ENCODE measurements at regions not wholly inside any gene's neighbourhood (a gene's known extent, or its start where the extent isn't known, plus 50 kb on each side); places are given as distances from the start of the nearest gene placed in this dataset.
"Not testable (repeated sequence)": the region's sequence is repeated elsewhere in the genome, so short reads cannot be mapped to it uniquely, and the experiment has no call there.

DNA sequence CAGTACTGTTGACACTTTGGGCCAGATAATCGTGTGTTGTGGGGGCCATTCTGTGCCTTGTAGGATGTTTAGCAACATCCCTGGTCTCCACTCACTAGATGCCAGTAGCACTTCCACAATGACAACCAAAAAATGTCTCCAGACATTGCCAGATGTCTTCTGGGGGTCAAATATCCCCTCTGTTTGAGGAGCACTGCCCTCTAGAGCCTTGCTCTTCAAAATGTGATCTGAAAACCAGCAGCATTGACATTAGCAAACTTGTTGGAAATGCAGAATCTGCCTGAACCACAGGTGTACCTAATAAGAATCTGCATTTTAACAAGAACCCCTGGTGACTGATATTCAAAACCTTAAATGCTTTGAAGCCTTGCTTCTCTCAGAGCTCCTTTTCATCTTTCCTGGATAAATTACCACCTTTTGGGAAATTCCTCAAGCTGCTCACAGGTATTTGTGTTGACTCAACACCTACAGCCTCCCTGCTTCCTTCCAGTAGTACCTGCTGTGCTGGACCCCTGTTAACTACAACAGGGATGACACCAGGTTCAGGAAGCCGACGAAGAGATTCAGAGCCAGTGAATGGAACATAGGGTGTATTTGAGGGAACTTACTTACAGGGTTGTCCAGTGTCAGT lies 459.0 kb upstream of the NR3C2 start:
- FAIRE-seq (no peak), DNase-seq (ENCODE audit: low read depth, low spot score) (no peak)
- Histone ChIP-seq H3K27ac (ENCODE audit: control insufficient read depth, insufficient read depth, low read length) (no peak overlapping the region), H4K20me1 (ENCODE audit: control insufficient read depth, extremely low read depth, insufficient read depth, low read length) (no peaks in the 10 kb centered on the region), H3K9me3 (ENCODE audit: control insufficient read depth, low read depth, low read length) (peaks cover 3% of the 10 kb centered on the region), H3K4me1 (ENCODE audit: control insufficient read depth, extremely low read depth, insufficient read depth, low read length) (no peaks in the 10 kb centered on the region), H3K9me1 (ENCODE audit: control insufficient read depth, extremely low read depth, insufficient read depth, low read length) (no peaks in the 10 kb centered on the region), H3K36me3 (ENCODE audit: control insufficient read depth in 2 of 2, extremely low read depth in 1 of 2, insufficient read depth in 2 of 2, low read length in 2 of 2) (no peaks in the 10 kb centered on the region), H3K9ac (ENCODE audit: control insufficient read depth, extremely low read depth, insufficient read depth, low read length) (no peak overlapping the region), H2AFZ (ENCODE audit: control insufficient read depth, low read length) (no peak overlapping the region), H3K4me3 (ENCODE audit: control insufficient read depth in 2 of 3, extremely low read depth in 1 of 3, insufficient read depth in 2 of 3, low read depth in 1 of 3, low read length in 3 of 3) (no peak overlapping the region), H3K4me2 (ENCODE audit: control insufficient read depth, extremely low read depth, insufficient read depth, low read depth, low read length) (no peak overlapping the region), H3K27me3 (ENCODE audit: control insufficient read depth, extremely low read depth, insufficient read depth, low read length) (no peaks in the 10 kb centered on the region), H3K79me2 (ENCODE audit: control insufficient read depth, insufficient read depth, low read length) (no peaks in the 10 kb centered on the region)
- no peak for TF ChIP-seq EZH2 (IDR thresholded peaks at IDR 0.05; ENCODE audit: low read length)
- TF ChIP-seq, protein P1, sequence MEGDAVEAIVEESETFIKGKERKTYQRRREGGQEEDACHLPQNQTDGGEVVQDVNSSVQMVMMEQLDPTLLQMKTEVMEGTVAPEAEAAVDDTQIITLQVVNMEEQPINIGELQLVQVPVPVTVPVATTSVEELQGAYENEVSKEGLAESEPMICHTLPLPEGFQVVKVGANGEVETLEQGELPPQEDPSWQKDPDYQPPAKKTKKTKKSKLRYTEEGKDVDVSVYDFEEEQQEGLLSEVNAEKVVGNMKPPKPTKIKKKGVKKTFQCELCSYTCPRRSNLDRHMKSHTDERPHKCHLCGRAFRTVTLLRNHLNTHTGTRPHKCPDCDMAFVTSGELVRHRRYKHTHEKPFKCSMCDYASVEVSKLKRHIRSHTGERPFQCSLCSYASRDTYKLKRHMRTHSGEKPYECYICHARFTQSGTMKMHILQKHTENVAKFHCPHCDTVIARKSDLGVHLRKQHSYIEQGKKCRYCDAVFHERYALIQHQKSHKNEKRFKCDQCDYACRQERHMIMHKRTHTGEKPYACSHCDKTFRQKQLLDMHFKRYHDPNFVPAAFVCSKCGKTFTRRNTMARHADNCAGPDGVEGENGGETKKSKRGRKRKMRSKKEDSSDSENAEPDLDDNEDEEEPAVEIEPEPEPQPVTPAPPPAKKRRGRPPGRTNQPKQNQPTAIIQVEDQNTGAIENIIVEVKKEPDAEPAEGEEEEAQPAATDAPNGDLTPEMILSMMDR (optimal IDR thresholded peaks at IDR 0.05 in 1 of 3, IDR thresholded peaks at IDR 0.05 in 1 of 3, conservative IDR thresholded peaks at IDR 0.05 in 1 of 3; ENCODE audit: extremely low read depth in 1 of 3, insufficient read depth in 2 of 3, low read length in 3 of 3): no peak
- dilution Hi-C loops (cut with MboI; ENCODE audit: extremely low pct_ligation_motif_present, low sequenced_read_pairs): no loop called here

DNA sequence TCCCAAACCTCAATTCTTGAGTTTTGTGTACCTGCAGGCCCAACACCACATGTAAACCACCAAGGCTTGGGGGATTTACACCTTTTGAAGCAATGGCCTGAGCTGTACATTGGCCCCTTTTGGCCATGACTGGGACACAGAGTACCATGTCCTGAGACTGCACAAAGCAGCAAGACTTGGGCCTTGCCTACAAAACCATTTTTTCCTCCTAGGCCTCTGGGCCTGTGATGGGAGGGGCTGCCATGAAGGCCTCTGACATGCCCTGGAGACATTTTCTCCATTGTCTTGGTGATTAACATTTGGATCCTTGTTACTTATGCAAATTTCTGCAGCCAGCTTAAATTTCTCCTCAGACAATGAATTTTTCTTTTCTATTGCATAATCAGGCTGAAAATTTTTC lies 455.9 kb upstream of the NR3C2 start:
- not testable (repeated sequence) for H3K9me3 ChIP-seq (ENCODE audit: control insufficient read depth, low read depth, low read length); DNase-seq (ENCODE audit: low read depth, low spot score)

DNA sequence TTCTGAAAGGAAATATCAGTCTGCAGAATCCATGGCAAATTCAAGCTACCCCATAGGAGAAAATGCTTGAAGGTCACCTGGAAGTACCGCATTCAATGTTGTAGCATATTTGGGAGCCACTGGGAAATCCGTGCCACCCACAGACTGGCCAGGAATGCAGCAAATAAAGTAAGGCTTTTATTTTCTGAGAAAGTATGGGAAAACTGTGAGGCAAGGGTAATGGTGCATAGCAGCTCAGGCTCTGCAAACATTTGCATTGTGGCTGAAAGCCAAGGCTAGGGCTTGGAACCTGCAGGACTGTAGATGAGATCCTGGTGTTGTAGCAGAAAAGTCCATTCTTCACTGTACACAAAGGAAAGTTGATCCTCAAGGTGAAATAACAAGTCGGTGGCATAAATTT lies 450.9 kb upstream of the NR3C2 start:
- no peaks in the 10 kb centered on the region for H3K36me3 ChIP-seq (ENCODE audit: control insufficient read depth in 2 of 2, extremely low read depth in 1 of 2, insufficient read depth in 2 of 2, low read length in 2 of 2)
- H3K4me2 ChIP-seq (ENCODE audit: control insufficient read depth, extremely low read depth, insufficient read depth, low read depth, low read length): no peak overlapping the region
- H3K79me2 ChIP-seq (ENCODE audit: control insufficient read depth, insufficient read depth, low read length): no peaks in the 10 kb centered on the region
- H3K27me3 ChIP-seq (ENCODE audit: control insufficient read depth, extremely low read depth, insufficient read depth, low read length): no peaks in the 10 kb centered on the region
- FAIRE-seq (no peak), DNase-seq (ENCODE audit: low read depth, low spot score) (no peak)
- H3K9me3 ChIP-seq (ENCODE audit: control insufficient read depth, low read depth, low read length): peaks cover 3% of the 10 kb centered on the region
- no peak overlapping the region for H3K9ac ChIP-seq (ENCODE audit: control insufficient read depth, extremely low read depth, insufficient read depth, low read length)
- dilution Hi-C loops (cut with MboI; ENCODE audit: extremely low pct_ligation_motif_present, low sequenced_read_pairs): no loop called here
- TF ChIP-seq EZH2 (IDR thresholded peaks at IDR 0.05; ENCODE audit: low read length): no peak
- TF ChIP-seq, protein P1 (optimal IDR thresholded peaks at IDR 0.05 in 1 of 3, IDR thresholded peaks at IDR 0.05 in 1 of 3, conservative IDR thresholded peaks at IDR 0.05 in 1 of 3; ENCODE audit: extremely low read depth in 1 of 3, insufficient read depth in 2 of 3, low read length in 3 of 3): no peak
- no peak overlapping the region for H3K27ac ChIP-seq (ENCODE audit: control insufficient read depth, insufficient read depth, low read length)
- no peak overlapping the region for H3K4me3 ChIP-seq (ENCODE audit: control insufficient read depth in 2 of 3, extremely low read depth in 1 of 3, insufficient read depth in 2 of 3, low read depth in 1 of 3, low read length in 3 of 3)
- H4K20me1 ChIP-seq (ENCODE audit: control insufficient read depth, extremely low read depth, insufficient read depth, low read length): no peaks in the 10 kb centered on the region
- no peaks in the 10 kb centered on the region for H3K4me1 ChIP-seq (ENCODE audit: control insufficient read depth, extremely low read depth, insufficient read depth, low read length)
- H2AFZ ChIP-seq (ENCODE audit: control insufficient read depth, low read length): no peak overlapping the region
- no peaks in the 10 kb centered on the region for H3K9me1 ChIP-seq (ENCODE audit: control insufficient read depth, extremely low read depth, insufficient read depth, low read length)

More for the DNA sequence above, 455.9 kb upstream of the NR3C2 start:
- H3K27ac ChIP-seq (ENCODE audit: control insufficient read depth, insufficient read depth, low read length); H3K9me1 ChIP-seq (ENCODE audit: control insufficient read depth, extremely low read depth, insufficient read depth, low read length); H2AFZ ChIP-seq (ENCODE audit: control insufficient read depth, low read length); H3K27me3 ChIP-seq (ENCODE audit: control insufficient read depth, extremely low read depth, insufficient read depth, low read length); dilution Hi-C loops (cut with MboI; ENCODE audit: extremely low pct_ligation_motif_present, low sequenced_read_pairs); H3K9ac ChIP-seq (ENCODE audit: control insufficient read depth, extremely low read depth, insufficient read depth, low read length); H3K36me3 ChIP-seq (ENCODE audit: control insufficient read depth in 2 of 2, extremely low read depth in 1 of 2, insufficient read depth in 2 of 2, low read length in 2 of 2); H4K20me1 ChIP-seq (ENCODE audit: control insufficient read depth, extremely low read depth, insufficient read depth, low read length); H3K4me2 ChIP-seq (ENCODE audit: control insufficient read depth, extremely low read depth, insufficient read depth, low read depth, low read length); H3K79me2 ChIP-seq (ENCODE audit: control insufficient read depth, insufficient read depth, low read length); H3K4me3 ChIP-seq (ENCODE audit: control insufficient read depth in 2 of 3, extremely low read depth in 1 of 3, insufficient read depth in 2 of 3, low read depth in 1 of 3, low read length in 3 of 3); H3K4me1 ChIP-seq (ENCODE audit: control insufficient read depth, extremely low read depth, insufficient read depth, low read length); FAIRE-seq: not testable (repeated sequence)
